Upper lobe of left lung (tissue), 4 donors: ENCODE measurements at regions not wholly inside any gene's neighbourhood (a gene's known extent, or its start where the extent isn't known, plus 50 kb on each side); places are given as distances from the start of the nearest gene placed in this dataset.
"Not testable (repeated sequence)": the region's sequence is repeated elsewhere in the genome, so short reads cannot be mapped to it uniquely, and the experiment has no call there.

Experiments used
- CTCF ChIP-seq, 6 experiments: fragments of 450-650 bp in 4 of 6; fragments of 200-600 bp in 2 of 6; sonication (generic) in 2 of 6; IDR thresholded peaks; one replicate each; pipeline ENCODE4 v1.5.1; 2016 to 2019; ENCODE audit warnings: antibody characterized with exemption in 6 of 6
- EP300 ChIP-seq, 4 donors: sonication (generic); formaldehyde crosslinking; IDR thresholded peaks; one replicate each; pipeline ENCODE4 v1.5.1; 2017; ENCODE audit warnings: antibody characterized with exemption in 4 of 4, control low read depth in 2 of 4
- POLR2A ChIP-seq, 4 donors: fragments of 450-650 bp; IDR thresholded peaks; one replicate each; pipeline ENCODE4 v1.5.1; 2016 to 2017; ENCODE audit warnings: antibody characterized with exemption in 4 of 4, mild to moderate bottlenecking in 2 of 4
- POLR2AphosphoS5 ChIP-seq, 2 donors: sonication (generic); formaldehyde crosslinking; IDR thresholded peaks; one replicate each; pipeline ENCODE4 v1.5.1; 2017; ENCODE audit warnings: antibody characterized with exemption in 2 of 2

- not testable (repeated sequence) for TF ChIP-seq CTCF, POLR2A, POLR2AphosphoS5, EP300 (IDR thresholded peaks at IDR 0.05)
Measured at GRCh38 chr13:22859411-22859810, 321.4 kb upstream of the SGCG start.
